Smooth muscle cell (in vitro differentiated cells): ENCODE measurements at regions not wholly inside any gene's neighbourhood (a gene's known extent, or its start where the extent isn't known, plus 50 kb on each side); places are given as distances from the start of the nearest gene placed in this dataset.
A peak's percentile ranks its signal among the peaks of the same experiment; 100 is the strongest.

ENCODE experiments used
- DNase-seq: peaks from one replicate; lab custom pipeline; 2025; ENCODE audit not compliant: unreplicated experiment; lab: John Stamatoyannopoulos, UW
- H2AFZ ChIP-seq: fragments of 200-600 bp; sonication (generic); 2 replicates; pipeline ENCODE4 v1.6.0; 2016; ENCODE audit warnings: antibody characterized with exemption, low read depth, mild to moderate bottlenecking
- H3F3A ChIP-seq: fragments of 200-600 bp; sonication (generic); 2 replicates; pipeline ENCODE4 v1.6.0; 2017; ENCODE audit warnings: antibody characterized with exemption, low read depth
- H3K27ac ChIP-seq: fragments of 200-600 bp; sonication (generic); 2 replicates; pipeline ENCODE4 v1.5.1; 2016; ENCODE audit warnings: low read depth, mild to moderate bottlenecking
- H3K27me3 ChIP-seq: fragments of 200-600 bp; sonication (generic); 2 replicates; pipeline ENCODE4 v1.6.1; 2016; ENCODE audit warnings: low read depth, mild to moderate bottlenecking
- H3K36me3 ChIP-seq: fragments of 200-600 bp; sonication (generic); 2 replicates; pipeline ENCODE4 v1.5.1; 2016; ENCODE audit warnings: low read depth
- H3K4me1 ChIP-seq: fragments of 200-600 bp; sonication (generic); 2 replicates; pipeline ENCODE4 v1.5.1; 2016; ENCODE audit warnings: low read depth
- H3K4me2 ChIP-seq: fragments of 200-600 bp; sonication (generic); 2 replicates; pipeline ENCODE4 v1.6.0; 2016; ENCODE audit warnings: mild to moderate bottlenecking
- H3K4me3 ChIP-seq: fragments of 200-600 bp; sonication (generic); 2 replicates; pipeline ENCODE4 v1.5.1; 2016; ENCODE audit warnings: mild to moderate bottlenecking
- H3K79me2 ChIP-seq: fragments of 200-600 bp; sonication (generic); 2 replicates; pipeline ENCODE4 v1.6.0; 2016; ENCODE audit warnings: low read depth, mild to moderate bottlenecking
- H3K9ac ChIP-seq: fragments of 200-600 bp; sonication (generic); 2 replicates; pipeline ENCODE4 v1.6.0; 2016; ENCODE audit warnings: low read depth
- H3K9me3 ChIP-seq: fragments of 200-600 bp; sonication (generic); replicated peaks from 2 replicates; pipeline ENCODE4 v1.5.1; 2016; ENCODE audit warnings: low read depth
- H4K20me1 ChIP-seq: fragments of 200-600 bp; sonication (generic); 2 replicates; pipeline ENCODE4 v1.6.0; 2016; ENCODE audit warnings: low read depth
- WGBS: methylation state at CpG from one replicate; pipeline ENCODE4 v1.1.7; 2016; ENCODE audit warnings: low lambda C conversion rate; 5-methylcytosine and 5-hydroxymethylcytosine counted together
- TF ChIP-seq, protein P1 (sequence below): fragments of 200-600 bp; sonication (generic); IDR thresholded peaks from 2 replicates; pipeline ENCODE4 v1.5.1; 2017; ENCODE audit warnings: borderline replicate concordance, mild to moderate bottlenecking, antibody characterized with exemption; ENCODE audit not compliant: insufficient read depth, poor library complexity, severe bottlenecking

DNA sequence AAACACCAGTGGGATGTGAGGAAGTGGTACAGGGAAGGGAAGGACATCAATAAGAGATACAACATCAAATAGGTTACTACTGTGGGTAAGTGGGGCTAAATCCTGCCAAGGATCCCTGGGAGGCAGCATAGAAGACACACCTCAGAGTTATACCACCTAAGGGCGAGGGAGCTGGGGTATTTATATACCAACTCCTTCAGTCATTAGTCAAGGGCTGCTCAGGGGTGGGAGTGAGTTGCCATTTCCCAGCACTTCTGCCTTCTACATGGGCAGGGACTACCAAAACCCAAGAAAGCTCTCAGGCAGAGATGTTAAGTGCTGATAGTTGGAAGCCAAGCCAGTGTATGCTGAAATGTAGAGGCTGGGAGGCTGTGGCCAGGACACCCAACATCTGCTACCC, 57.5 kb upstream of the MARCHF10 start:
- Histone ChIP-seq H2AFZ (no peak overlapping the region), H3K27me3 (no peaks in the 10 kb centered on the region), H4K20me1 (no peaks in the 10 kb centered on the region), H3K36me3 (no peaks in the 10 kb centered on the region), H3F3A (no peaks in the 10 kb centered on the region), H3K4me1 (peaks cover 4% of the 10 kb centered on the region), H3K79me2 (no peaks in the 10 kb centered on the region), H3K27ac (no peak overlapping the region), H3K4me2 (no peak overlapping the region), H3K9ac (no peak overlapping the region), H3K4me3 (no peak overlapping the region), H3K9me3 (no peaks in the 10 kb centered on the region)
- TF ChIP-seq, protein P1, sequence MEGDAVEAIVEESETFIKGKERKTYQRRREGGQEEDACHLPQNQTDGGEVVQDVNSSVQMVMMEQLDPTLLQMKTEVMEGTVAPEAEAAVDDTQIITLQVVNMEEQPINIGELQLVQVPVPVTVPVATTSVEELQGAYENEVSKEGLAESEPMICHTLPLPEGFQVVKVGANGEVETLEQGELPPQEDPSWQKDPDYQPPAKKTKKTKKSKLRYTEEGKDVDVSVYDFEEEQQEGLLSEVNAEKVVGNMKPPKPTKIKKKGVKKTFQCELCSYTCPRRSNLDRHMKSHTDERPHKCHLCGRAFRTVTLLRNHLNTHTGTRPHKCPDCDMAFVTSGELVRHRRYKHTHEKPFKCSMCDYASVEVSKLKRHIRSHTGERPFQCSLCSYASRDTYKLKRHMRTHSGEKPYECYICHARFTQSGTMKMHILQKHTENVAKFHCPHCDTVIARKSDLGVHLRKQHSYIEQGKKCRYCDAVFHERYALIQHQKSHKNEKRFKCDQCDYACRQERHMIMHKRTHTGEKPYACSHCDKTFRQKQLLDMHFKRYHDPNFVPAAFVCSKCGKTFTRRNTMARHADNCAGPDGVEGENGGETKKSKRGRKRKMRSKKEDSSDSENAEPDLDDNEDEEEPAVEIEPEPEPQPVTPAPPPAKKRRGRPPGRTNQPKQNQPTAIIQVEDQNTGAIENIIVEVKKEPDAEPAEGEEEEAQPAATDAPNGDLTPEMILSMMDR: no peak
- no peak for DNase-seq
- WGBS: 100% methylated on average over 1 of the region's 1 CpG

DNA sequence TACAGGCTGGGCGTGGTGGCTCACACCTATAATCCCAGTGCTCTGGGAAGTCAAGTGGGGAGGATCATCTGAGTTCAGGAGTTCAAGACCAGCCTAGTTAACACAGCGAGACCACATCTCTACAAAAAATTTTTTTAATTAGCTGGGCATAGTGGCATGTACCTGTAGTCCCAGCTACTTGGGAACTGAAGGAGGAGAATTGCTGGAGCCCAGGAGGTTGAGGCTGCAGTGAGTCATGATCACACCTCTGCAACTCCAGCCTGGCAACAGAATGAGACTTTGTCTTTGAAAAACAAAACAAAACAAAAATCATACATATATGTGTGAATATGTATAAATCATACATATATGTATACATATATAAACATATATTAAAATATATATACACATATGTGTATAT, 54.1 kb upstream of the MARCHF10 start:
- Histone ChIP-seq H3K4me1 (no peaks in the 10 kb centered on the region), H3K27me3 (no peaks in the 10 kb centered on the region), H3K36me3 (no peaks in the 10 kb centered on the region), H2AFZ (no peak overlapping the region), H3F3A (no peaks in the 10 kb centered on the region), H4K20me1 (no peaks in the 10 kb centered on the region), H3K4me3 (no peak overlapping the region), H3K4me2 (no peak overlapping the region), H3K79me2 (no peaks in the 10 kb centered on the region), H3K9me3 (no peaks in the 10 kb centered on the region), H3K9ac (no peak overlapping the region), H3K27ac (peak overlapping the region; percentile 77)
- TF ChIP-seq, protein P1: no peak
- WGBS: 93% methylated on average over 2 of the region's 2 CpGs
- no peak for DNase-seq

DNA sequence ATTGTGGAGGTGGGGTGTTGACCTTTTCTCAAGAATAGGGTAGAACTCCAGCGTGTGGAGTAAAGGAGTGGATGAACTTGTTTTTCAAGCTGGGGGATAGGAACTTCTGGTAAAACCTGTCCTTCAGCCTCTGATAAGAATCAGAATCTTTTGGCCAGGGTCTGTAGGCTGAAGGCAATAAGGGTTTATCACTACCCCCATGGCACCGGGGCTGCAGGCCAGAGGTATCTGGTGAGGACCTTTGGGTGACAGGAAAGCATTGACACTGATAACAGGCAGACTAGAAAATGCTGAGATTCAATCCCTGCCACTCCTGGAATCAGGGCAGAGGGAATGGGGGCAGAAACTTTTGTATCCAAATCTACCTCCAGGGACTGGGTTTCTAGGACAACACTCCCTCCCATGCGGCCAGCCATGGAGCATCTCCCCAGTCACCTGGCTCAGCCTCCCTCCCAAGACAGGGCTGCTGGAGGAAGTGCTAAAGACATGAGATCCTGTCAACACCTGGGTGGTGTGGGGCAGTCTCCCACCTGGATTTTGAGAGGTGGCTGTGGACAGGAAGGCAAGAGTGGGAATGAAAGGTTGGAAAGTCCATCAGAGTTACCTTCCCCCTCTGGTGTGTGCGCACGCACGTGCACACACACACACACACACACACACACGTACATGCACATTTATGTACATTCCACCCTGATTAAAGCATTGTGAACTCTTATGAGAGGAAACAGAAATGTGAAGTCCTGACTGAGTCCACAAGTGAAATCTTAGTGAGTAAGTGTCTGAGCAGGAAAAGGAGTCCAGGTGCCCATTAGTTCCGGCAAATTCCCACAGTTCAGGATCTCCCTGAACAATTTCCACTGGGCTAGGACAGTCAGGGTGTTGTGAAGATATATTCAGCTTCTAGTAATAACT, 53.1 kb upstream of the MARCHF10 start:
- Histone ChIP-seq H3K36me3 (no peaks in the 10 kb centered on the region), H3K4me1 (no peaks in the 10 kb centered on the region), H3K9me3 (no peaks in the 10 kb centered on the region), H3K79me2 (no peaks in the 10 kb centered on the region), H3K4me2 (no peak overlapping the region), H3K27ac (peak overlapping the region; percentile 77), H4K20me1 (no peaks in the 10 kb centered on the region), H3K4me3 (no peak overlapping the region), H3K27me3 (no peaks in the 10 kb centered on the region), H3K9ac (peak overlapping the region; percentile 55), H2AFZ (no peak overlapping the region), H3F3A (no peaks in the 10 kb centered on the region)
- WGBS: 69% methylated on average over 8 of the region's 8 CpGs
- TF ChIP-seq, protein P1: no peak
- no peak for DNase-seq

DNA sequence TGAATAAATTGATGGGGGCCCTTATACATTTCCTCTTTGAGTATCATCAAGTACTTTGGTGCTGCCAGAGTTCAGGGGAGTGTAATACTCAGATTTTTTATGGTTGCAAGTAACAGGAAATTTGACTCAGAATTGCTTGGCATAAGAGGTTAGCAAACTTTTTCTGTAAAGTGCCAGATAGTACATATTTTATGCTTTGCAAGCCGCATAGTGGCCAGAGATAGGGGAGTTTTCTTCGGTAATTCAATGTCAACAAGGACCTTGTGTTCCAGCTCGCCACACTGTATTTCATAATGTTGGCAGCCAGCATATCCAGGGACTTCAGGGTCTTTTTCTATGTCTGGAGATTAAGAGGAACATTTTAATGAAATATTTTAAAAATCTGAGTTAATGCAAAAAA, 51.0 kb upstream of the MARCHF10 start:
- no peaks in the 10 kb centered on the region for H3K9me3 ChIP-seq
- no peaks in the 10 kb centered on the region for H3K36me3 ChIP-seq
- no peaks in the 10 kb centered on the region for H3K79me2 ChIP-seq
- no peak overlapping the region for H3K4me3 ChIP-seq
- no peaks in the 10 kb centered on the region for H4K20me1 ChIP-seq
- no peaks in the 10 kb centered on the region for H3K4me1 ChIP-seq
- DNase-seq: no peak
- TF ChIP-seq, protein P1: no peak
- no peaks in the 10 kb centered on the region for H3K27me3 ChIP-seq
- H3K4me2 ChIP-seq: no peak overlapping the region
- no peaks in the 10 kb centered on the region for H3F3A ChIP-seq
- no peak overlapping the region for H3K27ac ChIP-seq
- H2AFZ ChIP-seq: no peak overlapping the region
- H3K9ac ChIP-seq: no peak overlapping the region
- WGBS: 79% methylated on average over 3 of the region's 3 CpGs
